ENCODE measurements at regions not wholly inside any gene's neighbourhood (a gene's known extent, or its start where the extent isn't known, plus 50 kb on each side); places are given as distances from the start of the nearest gene placed in this dataset.

DNA sequence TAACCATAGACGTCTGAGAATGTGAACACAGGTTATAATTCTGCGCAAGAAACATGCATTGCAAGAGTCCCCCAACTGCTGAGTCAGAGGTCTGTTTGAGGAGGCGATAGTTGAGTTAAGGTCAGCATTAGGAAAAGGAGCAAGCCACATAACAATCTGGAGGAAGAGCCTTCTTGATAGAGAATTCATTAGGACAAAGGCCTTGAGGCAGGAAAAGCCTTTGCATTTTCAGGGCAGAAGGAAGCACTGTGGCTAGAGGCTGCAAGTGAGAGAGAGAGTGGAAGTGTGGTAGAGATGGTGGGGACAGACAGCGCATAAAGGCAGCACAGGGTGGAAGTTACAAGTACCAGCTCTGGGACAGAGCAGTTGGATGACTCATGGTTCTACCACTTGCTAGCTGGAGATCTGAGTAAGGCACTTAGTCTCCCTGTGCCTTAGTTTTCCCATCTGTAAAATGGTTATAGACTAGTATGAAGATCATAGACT is 125.8 kb upstream of the LNX1 start:
- TF ChIP-seq, protein P1, sequence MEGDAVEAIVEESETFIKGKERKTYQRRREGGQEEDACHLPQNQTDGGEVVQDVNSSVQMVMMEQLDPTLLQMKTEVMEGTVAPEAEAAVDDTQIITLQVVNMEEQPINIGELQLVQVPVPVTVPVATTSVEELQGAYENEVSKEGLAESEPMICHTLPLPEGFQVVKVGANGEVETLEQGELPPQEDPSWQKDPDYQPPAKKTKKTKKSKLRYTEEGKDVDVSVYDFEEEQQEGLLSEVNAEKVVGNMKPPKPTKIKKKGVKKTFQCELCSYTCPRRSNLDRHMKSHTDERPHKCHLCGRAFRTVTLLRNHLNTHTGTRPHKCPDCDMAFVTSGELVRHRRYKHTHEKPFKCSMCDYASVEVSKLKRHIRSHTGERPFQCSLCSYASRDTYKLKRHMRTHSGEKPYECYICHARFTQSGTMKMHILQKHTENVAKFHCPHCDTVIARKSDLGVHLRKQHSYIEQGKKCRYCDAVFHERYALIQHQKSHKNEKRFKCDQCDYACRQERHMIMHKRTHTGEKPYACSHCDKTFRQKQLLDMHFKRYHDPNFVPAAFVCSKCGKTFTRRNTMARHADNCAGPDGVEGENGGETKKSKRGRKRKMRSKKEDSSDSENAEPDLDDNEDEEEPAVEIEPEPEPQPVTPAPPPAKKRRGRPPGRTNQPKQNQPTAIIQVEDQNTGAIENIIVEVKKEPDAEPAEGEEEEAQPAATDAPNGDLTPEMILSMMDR (IDR thresholded peaks at IDR 0.05), result no peak

DNA sequence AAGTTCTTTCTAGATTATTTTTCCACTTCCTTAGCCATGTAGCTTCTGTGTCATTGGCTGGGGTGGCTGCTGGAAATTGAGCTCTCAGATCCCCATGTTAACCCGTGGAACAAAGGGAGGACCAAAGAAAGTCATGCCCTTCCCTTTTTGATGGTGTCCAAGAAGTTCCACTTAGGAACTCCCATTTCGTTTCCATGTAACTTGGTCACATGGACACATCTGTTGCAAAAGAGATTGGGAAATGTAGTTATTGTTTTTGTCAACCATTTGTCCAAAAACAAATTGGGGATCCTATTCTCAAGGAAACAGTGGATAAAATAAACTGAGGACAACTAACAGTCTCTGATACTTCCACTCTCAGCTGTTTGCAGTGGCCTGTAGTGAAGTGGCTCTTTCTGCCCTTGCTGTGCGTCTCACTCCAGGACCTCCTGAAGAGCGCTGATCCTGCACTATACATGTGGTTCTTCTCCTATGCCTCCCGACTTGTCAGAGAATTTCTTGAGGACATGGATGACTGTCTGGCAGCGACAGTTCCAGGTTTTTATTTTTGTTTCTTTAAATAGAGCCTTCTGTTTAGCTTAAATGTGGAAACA is 125.3 kb upstream of the LNX1 start:
- TF ChIP-seq, protein P1 (IDR thresholded peaks at IDR 0.05), result no peak

DNA sequence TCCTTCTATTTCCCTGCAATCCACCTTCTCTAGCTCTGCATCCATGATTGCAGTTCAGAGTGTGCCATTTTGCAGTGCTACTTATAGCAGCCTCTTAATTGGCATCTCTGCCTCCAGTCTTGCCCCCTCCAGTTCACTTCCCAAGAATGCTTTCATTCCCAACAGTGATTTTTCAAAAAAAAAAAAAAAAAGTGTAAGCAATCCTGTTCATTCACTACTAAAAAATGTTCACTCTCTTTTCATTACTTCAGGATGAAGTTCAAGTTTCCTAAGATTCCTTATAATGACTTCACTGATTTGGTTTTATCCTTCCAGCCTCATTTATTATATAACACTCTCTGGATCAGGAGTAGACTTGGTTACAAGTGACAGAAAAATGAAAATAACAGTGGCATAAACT is 124.7 kb upstream of the LNX1 start:
- TF ChIP-seq, protein P1 (IDR thresholded peaks at IDR 0.05), result no peak

DNA sequence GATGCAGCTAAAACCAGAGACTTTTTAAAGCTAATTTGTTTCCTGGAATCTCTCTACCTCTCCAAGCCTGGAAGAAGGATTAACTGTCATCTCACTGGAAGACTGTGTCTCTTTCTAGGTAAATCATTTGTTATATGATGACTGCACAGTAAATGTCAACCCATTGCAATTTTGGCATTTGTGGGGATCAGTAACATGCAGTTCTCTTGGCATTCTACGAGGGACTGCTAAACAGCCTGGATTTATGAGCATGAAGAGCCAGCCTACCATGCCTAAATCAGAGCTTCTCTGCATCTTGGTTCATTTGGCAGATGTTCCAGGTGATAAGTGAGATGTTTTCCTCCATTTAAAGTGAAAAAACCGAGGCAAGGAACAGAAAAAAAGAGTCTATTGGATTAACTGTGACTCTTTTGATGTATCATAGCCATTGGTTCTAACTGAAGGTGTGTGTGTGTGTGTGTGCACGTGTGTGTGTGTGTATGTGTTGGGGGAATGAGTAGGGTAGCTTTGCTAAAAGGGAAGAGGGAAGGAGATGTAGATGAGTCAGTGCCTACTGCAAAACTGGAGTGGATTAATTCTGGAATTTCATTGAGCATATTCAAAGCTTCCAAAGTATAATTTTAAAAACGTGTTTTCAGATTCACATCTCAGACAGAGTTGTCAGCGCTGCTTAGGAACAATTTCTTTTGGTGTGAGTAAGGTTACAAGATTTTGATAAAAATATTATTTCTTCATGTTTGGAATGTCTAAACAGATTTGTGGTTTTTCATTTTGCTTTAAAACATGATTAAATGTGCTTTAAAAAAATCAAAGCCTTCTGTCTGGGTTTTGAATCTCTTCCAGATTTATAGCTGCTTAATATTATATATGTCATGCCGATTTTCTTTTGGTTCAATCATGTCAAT is 123.2 kb upstream of the LNX1 start:
- TF ChIP-seq, protein P1 (IDR thresholded peaks at IDR 0.05), result no peak

DNA sequence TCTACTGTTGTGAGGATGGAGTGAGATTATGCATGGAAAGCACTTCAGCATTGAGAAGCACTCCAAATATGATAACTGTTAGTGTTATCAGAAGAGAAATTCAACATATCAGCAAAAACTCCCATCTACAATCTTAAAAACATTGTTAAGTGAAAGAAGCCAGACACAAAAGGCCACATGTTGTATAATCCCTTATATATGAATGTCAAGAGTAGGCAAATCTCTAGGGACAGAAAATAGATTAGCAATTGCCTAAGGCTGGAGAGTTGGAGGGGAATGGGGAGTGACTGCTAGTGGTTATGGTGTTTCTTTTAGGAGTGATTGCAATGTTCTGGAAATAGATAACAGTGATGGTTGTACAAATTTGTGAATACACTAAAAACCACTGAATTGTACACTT is 122.5 kb upstream of the LNX1 start:
- TF ChIP-seq, protein P1 (IDR thresholded peaks at IDR 0.05), result no peak

DNA sequence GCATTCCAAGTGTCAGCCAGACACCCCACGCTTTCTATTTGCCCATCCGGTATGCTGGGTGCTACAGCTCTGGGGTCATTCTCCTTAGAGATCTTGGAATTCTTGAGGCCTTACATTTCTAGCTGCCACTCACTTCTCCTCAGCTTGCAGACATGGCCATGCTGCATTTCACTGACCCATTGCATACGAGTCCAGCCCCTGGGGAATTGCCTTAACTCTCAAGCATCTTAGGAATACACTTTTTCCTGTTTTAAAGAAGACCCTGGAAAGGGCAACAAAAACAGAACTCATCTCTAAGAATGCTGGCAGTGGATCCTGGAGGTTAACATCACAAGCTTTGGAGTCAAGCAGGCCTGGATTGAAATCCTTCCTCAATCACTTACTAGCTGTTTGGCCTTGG is 122.0 kb upstream of the LNX1 start:
- TF ChIP-seq, protein P1 (IDR thresholded peaks at IDR 0.05), result no peak

DNA sequence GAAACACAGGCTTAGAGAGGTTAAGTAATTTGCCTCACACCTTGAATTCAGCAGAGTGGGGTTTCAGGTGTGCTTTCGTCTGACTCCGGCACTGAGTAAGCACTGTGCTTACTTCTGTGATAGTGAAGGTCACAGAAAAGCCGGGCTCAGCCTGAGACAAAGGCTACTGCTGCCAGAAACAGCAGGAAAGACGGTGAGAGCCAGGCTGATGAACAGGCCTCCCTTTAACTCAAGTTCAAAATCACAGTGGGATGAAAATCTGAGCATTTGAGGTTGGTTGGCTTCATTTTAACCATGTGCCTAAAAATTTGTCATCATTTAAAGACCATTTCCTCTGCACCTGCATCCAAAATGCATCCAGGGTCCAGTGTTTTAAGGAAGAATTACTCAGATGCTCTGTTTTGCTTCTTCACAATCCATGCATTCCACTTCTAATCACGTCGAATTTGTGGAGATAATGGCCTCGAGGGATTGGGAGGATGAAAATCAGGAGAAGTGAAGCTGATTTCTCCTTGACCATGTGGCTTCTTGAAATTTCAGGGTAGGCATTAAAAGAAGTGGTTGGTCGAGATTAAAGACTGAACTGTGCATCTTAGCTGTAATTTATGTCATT is 121.2 kb upstream of the LNX1 start:
- TF ChIP-seq, protein P1 (IDR thresholded peaks at IDR 0.05), result no peak
